GM12875 (cell line): ENCODE measurements at regions not wholly inside any gene's neighbourhood (a gene's known extent, or its start where the extent isn't known, plus 50 kb on each side); places are given as distances from the start of the nearest gene placed in this dataset.

ENCODE experiments used
- H3K4me3 ChIP-seq: one replicate; pipeline ENCODE4 v1.5.1; 2011; ENCODE audit warnings: low read depth, low read length, control low read depth
- TF ChIP-seq, protein P1 (sequence below): IDR thresholded peaks from 2 replicates; pipeline ENCODE4 v1.5.1; 2011; ENCODE audit warnings: low read depth, mild to moderate bottlenecking, control low read depth, inconsistent platforms, low read length, moderate library complexity, borderline replicate concordance; ENCODE audit not compliant: insufficient read depth

DNA sequence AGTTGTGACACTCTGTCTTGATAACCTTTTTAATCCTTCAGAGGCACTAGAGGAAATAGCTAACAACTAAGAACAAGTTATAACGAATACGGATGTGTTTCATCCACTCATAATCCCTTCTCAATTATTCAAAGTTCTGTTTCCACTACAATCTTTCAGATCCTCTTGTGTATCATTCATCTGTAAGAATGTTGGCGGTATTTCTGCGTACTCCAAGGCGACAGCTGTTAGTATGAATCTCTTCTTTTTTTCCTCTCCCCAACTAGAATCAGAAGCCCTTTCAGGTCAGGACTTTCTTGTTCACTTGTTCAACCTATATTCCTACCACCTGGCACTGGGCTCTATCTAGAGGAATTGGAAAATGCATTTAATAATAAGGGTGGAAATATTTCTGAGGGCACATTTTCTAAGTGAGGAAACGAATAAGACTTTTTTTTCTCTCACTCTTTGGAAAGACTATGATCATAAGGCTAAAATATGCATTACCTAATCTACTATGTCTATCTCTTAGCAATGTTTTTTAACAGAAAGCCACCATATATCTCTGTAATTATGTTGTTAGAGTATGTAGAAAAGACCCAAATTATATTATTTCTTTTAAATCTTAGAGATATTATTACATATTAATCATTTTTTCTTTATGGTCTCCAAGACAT is 492.9 kb downstream of the PCDH20 start:
- H3K4me3 ChIP-seq = no peak overlapping the region
- TF ChIP-seq, protein P1, sequence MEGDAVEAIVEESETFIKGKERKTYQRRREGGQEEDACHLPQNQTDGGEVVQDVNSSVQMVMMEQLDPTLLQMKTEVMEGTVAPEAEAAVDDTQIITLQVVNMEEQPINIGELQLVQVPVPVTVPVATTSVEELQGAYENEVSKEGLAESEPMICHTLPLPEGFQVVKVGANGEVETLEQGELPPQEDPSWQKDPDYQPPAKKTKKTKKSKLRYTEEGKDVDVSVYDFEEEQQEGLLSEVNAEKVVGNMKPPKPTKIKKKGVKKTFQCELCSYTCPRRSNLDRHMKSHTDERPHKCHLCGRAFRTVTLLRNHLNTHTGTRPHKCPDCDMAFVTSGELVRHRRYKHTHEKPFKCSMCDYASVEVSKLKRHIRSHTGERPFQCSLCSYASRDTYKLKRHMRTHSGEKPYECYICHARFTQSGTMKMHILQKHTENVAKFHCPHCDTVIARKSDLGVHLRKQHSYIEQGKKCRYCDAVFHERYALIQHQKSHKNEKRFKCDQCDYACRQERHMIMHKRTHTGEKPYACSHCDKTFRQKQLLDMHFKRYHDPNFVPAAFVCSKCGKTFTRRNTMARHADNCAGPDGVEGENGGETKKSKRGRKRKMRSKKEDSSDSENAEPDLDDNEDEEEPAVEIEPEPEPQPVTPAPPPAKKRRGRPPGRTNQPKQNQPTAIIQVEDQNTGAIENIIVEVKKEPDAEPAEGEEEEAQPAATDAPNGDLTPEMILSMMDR = no peak

DNA sequence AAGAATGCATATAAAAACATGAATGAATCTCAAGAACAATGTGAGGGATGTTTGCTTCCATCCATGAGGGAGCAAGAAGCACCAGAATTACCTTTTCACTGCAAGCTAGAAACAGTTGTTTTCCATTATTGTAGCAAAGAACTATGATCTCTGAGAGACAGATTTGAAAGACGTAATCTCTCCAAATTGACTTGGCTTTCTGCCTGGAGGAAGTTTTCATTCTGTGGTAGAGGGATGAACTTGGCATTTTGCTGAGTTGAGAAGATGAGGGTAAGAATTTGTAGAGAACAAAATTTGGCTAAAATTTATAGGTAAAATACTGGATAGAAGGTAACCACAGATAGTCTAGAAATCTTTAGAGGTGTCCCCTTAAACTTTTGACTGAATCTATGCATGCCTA is 496.8 kb downstream of the TDRD3 start:
- TF ChIP-seq, protein P1 = no peak
- H3K4me3 ChIP-seq = no peak overlapping the region

DNA sequence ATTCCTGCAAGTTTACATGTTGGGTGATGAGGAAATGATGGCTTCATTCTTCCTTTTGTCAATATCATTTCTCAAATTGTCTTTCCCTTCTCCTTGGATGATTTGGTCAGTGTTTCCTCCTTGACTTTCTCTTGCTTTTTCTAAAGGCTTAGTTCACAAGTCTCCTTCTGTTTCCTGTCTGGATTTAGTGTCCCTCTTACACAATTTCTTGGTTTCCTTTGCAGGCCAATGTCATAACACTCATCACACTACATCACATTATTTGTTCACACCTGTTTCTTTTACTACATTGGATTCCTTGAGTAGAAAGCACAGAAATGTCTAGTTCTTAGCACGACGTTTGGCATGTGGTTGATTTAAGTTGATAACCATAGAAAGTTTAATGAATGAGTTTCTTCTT is 490.7 kb downstream of the TDRD3 start:
- TF ChIP-seq, protein P1 = no peak
- H3K4me3 ChIP-seq = no peak overlapping the region

DNA sequence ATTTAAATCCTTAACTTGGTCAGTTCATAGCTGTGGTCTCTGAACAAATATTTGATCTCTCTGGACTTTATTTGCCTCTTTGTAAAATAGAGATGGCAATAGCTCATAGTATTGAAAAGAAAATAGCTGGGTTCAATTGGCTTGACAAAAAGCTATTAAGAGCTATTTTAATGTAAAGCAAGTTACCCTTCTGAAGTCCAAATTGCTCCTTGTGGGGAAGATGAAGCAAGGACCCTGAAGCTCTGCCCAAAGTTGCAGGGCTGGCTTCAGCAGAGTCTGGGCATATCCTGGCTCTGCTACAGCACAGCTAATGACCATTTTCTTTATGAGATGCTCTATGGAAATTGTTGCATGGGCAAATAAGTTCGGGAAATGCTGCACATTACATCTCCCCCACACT is 484.5 kb downstream of the TDRD3 start:
- TF ChIP-seq, protein P1 = no peak
- no peak overlapping the region for H3K4me3 ChIP-seq

DNA sequence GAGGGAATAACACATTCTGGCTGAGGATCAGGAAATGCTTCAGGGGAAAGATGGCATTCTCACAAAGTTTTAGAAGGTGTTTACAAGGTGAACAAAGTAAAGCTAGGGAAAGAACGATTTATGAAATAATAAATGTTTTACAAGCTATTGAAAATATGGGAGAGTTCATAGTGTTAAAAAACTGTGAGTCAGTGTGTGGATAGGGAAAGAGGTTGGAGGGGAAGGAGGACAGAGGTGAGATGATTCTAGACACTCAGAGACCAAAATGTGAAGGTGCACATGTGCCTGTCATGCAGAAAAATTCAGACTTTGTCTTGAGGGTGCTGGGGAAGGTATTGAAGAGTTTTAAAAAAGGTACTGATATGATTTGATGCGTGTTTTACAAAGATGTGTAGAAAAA is 476.1 kb downstream of the TDRD3 start:
- no peak overlapping the region for H3K4me3 ChIP-seq
- TF ChIP-seq, protein P1 = no peak

DNA sequence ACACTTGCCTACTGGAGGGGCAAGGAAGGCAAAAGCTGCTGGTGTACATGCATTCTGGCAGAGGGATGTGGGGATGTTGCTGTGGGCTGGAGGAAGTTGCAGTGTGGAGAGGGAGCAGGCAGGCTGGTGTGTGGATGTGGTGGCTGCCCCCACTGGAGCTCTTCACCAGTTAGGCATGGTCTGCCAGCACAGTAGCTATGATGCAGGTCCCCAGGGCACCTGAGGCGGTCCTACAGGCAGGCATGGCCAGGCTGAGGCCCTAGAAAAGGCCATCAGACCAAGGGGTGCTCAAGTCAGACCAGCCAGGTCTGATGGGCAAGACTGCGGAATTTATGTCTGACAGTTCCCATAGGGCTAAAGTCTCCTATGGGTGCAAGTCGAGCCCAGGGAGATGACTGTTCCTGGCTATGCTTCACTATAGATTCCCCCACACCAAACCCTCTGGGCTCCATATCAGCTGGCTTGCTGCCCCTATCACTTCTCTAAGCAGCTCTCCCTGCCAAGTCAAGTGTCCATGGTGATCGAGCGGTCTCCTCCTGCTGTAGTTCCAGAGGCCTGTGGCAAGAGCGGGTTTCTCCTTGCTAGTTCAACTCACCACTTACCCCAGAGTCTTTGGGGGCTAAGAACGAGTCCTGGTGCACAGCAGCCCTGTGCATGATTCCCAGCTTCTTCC is 473.1 kb downstream of the TDRD3 start:
- TF ChIP-seq, protein P1 = no peak
- H3K4me3 ChIP-seq = no peak overlapping the region

DNA sequence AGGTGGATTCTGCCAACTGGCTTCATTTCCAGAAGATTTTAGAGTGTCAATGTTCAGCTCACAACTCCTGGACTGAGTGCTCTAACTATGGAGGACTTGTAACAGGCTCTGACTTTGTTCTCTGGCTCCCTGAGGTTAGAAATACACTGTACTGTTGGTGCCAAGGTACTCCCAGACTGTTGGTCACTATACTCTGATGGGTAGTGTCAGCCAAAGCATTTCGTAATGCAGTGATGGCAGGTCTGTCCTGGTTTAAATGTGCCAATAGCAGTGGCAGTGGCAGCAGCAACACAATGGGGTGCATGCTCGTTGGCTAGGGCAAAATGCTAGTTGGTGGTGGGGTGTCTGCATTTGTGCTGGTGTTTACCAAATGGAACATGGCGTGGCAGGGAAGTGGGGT is 472.2 kb downstream of the TDRD3 start:
- no peak overlapping the region for H3K4me3 ChIP-seq
- TF ChIP-seq, protein P1 = no peak
